Endothelial cell (in vitro differentiated cells): ENCODE measurements at regions not wholly inside any gene's neighbourhood (a gene's known extent, or its start where the extent isn't known, plus 50 kb on each side); places are given as distances from the start of the nearest gene placed in this dataset.

Source experiments
- DNase-seq: peaks from one replicate; pipeline ENCODE4 v3.0.0; 2021; ENCODE audit warnings: low spot score
- H3K27ac Mint-ChIP-seq: one replicate; pipeline ENCODE4 v1.8.0; 2021; ENCODE audit warnings: mixed read lengths, inconsistent platforms; ENCODE audit not compliant: unreplicated experiment
- H3K27me3 Mint-ChIP-seq: one replicate; pipeline ENCODE4 v1.8.0; 2021; ENCODE audit warnings: mild to moderate bottlenecking, moderate library complexity, mixed read lengths, inconsistent platforms; ENCODE audit not compliant: unreplicated experiment
- H3K36me3 Mint-ChIP-seq: one replicate; pipeline ENCODE4 v1.8.0; 2021; ENCODE audit warnings: mild to moderate bottlenecking, low read depth, mixed read lengths, inconsistent platforms; ENCODE audit not compliant: unreplicated experiment
- H3K4me1 Mint-ChIP-seq: one replicate; pipeline ENCODE4 v1.8.0; 2021; ENCODE audit warnings: mild to moderate bottlenecking, mixed read lengths, inconsistent platforms; ENCODE audit not compliant: unreplicated experiment
- H3K4me3 Mint-ChIP-seq: one replicate; pipeline ENCODE4 v1.8.0; 2021; ENCODE audit warnings: mild to moderate bottlenecking, mixed read lengths, inconsistent platforms; ENCODE audit not compliant: unreplicated experiment
- H3K9me3 Mint-ChIP-seq: one replicate; pipeline ENCODE4 v1.8.0; 2021; ENCODE audit warnings: mixed read lengths, inconsistent platforms; ENCODE audit not compliant: unreplicated experiment
- CTCF ChIP-seq: fragments of 200-600 bp; sonication (generic); IDR thresholded peaks from one replicate; pipeline ENCODE4 v1.5.0; 2021; ENCODE audit warnings: antibody characterized with exemption; ENCODE audit not compliant: unreplicated experiment

GRCh38 chr1:215487466-215487865 lies 79.6 kb upstream of the KCTD3 start:
- H3K27ac Mint-ChIP-seq = no peak overlapping the region
- peaks cover 6% of the 10 kb centered on the region for H3K27me3 Mint-ChIP-seq
- no peak overlapping the region for H3K4me3 Mint-ChIP-seq
- peaks cover 6% of the 10 kb centered on the region for H3K36me3 Mint-ChIP-seq
- no peak for DNase-seq
- no peaks in the 10 kb centered on the region for H3K9me3 Mint-ChIP-seq
- H3K4me1 Mint-ChIP-seq = peaks cover 7% of the 10 kb centered on the region
- TF ChIP-seq CTCF = no peak

- Mint-ChIP-seq H3K36me3 (peaks cover 6% of the 10 kb centered on the region), H3K4me1 (peaks cover 7% of the 10 kb centered on the region), H3K4me3 (no peak overlapping the region), H3K9me3 (no peaks in the 10 kb centered on the region), H3K27ac (no peak overlapping the region), H3K27me3 (peaks cover 9% of the 10 kb centered on the region)
- no peak for DNase-seq
- no peak for TF ChIP-seq CTCF
These were observed 78.3 kb upstream of the KCTD3 start for GRCh38 chr1:215488850-215489249.

- DNase-seq = no peak
- TF ChIP-seq CTCF = no peak
- H3K36me3 Mint-ChIP-seq = peaks cover 6% of the 10 kb centered on the region
- H3K4me1 Mint-ChIP-seq = no peaks in the 10 kb centered on the region
- no peak overlapping the region for H3K27ac Mint-ChIP-seq
- H3K4me3 Mint-ChIP-seq = no peak overlapping the region
- H3K27me3 Mint-ChIP-seq = peaks cover 7% of the 10 kb centered on the region
- no peaks in the 10 kb centered on the region for H3K9me3 Mint-ChIP-seq
These were observed 77.1 kb upstream of the KCTD3 start for GRCh38 chr1:215489771-215490565.

GRCh38 chr1:215497528-215497927 lies 69.6 kb upstream of the KCTD3 start:
- H3K36me3 Mint-ChIP-seq = no peaks in the 10 kb centered on the region
- H3K4me1 Mint-ChIP-seq = peaks cover 3% of the 10 kb centered on the region
- DNase-seq = no peak
- no peak overlapping the region for H3K4me3 Mint-ChIP-seq
- H3K27ac Mint-ChIP-seq = no peak overlapping the region
- H3K27me3 Mint-ChIP-seq = peaks cover 5% of the 10 kb centered on the region
- TF ChIP-seq CTCF = no peak
- no peaks in the 10 kb centered on the region for H3K9me3 Mint-ChIP-seq

- Mint-ChIP-seq H3K9me3 (no peaks in the 10 kb centered on the region), H3K4me1 (peaks cover 3% of the 10 kb centered on the region), H3K36me3 (no peaks in the 10 kb centered on the region), H3K4me3 (no peak overlapping the region), H3K27ac (no peak overlapping the region), H3K27me3 (peaks cover 3% of the 10 kb centered on the region)
- TF ChIP-seq CTCF = no peak
- DNase-seq = no peak
These were observed 65.6 kb upstream of the KCTD3 start for GRCh38 chr1:215501496-215501895.
